ENCODE measurements at regions not wholly inside any gene's neighbourhood (a gene's known extent, or its start where the extent isn't known, plus 50 kb on each side); places are given as distances from the start of the nearest gene placed in this dataset.
"Not testable (repeated sequence)": the region's sequence is repeated elsewhere in the genome, so short reads cannot be mapped to it uniquely, and the experiment has no call there.

- DNase-seq: no peak
Measured at GRCh38 chr4:122973465-122973864, 51.1 kb upstream of the NUDT6 start.

GRCh38 chr4:122976111-122976510 is 53.7 kb upstream of the NUDT6 start:
- no peak for DNase-seq

- DNase-seq: no peak
Measured at GRCh38 chr4:122977103-122977502, 54.7 kb upstream of the NUDT6 start.

- DNase-seq: no peak
Measured at GRCh38 chr4:122978109-122978508, 55.7 kb upstream of the NUDT6 start.

- DNase-seq: no peak
Measured at GRCh38 chr4:122978789-122979188, 56.4 kb upstream of the NUDT6 start.

- DNase-seq: no peak
Measured at GRCh38 chr4:122980860-122981259, 58.5 kb upstream of the NUDT6 start.

GRCh38 chr4:122988696-122989095 is 66.3 kb upstream of the NUDT6 start:
- DNase-seq: no peak

GRCh38 chr4:122990891-122991290 is 68.5 kb upstream of the NUDT6 start:
- DNase-seq: no peak

GRCh38 chr4:122992057-122992456 is 69.7 kb upstream of the NUDT6 start:
- DNase-seq: no peak

GRCh38 chr4:122992641-122993040 is 70.2 kb upstream of the NUDT6 start:
- DNase-seq: no peak

GRCh38 chr4:122996350-122996749 is 74.0 kb upstream of the NUDT6 start:
- no peak for DNase-seq

- DNase-seq: peak; percentile 37
Measured at GRCh38 chr4:122997463-122998101, 75.2 kb upstream of the NUDT6 start.

- DNase-seq: not testable (repeated sequence)
Measured at GRCh38 chr4:123004079-123004478, 81.7 kb upstream of the NUDT6 start.

- not testable (repeated sequence) for DNase-seq
Measured at GRCh38 chr4:123005126-123005525, 82.7 kb upstream of the NUDT6 start.

- no peak for DNase-seq
Measured at GRCh38 chr4:123007679-123008078, 85.3 kb upstream of the NUDT6 start.

- DNase-seq: not testable (repeated sequence)
Measured at GRCh38 chr4:123012416-123012815, 90.0 kb upstream of the NUDT6 start.

- no peak for DNase-seq
Measured at GRCh38 chr4:123014038-123014437, 91.6 kb upstream of the NUDT6 start.

- DNase-seq: no peak
Measured at GRCh38 chr4:123017078-123017477, 94.7 kb upstream of the NUDT6 start.

GRCh38 chr4:123017636-123018395 is 95.4 kb upstream of the NUDT6 start:
- no peak for DNase-seq

GRCh38 chr4:123018396-123018775 is 96.0 kb upstream of the NUDT6 start:
- DNase-seq: no peak

- DNase-seq: no peak
Measured at GRCh38 chr4:123020285-123020684, 97.9 kb upstream of the NUDT6 start.

- no peak for DNase-seq
Measured at GRCh38 chr4:123023647-123024046, 101.2 kb upstream of the NUDT6 start.

GRCh38 chr4:123024710-123025109 is 102.3 kb upstream of the NUDT6 start:
- no peak for DNase-seq

GRCh38 chr4:123025398-123025797 is 103.0 kb upstream of the NUDT6 start:
- DNase-seq: no peak

GRCh38 chr4:123026015-123026414 is 103.6 kb upstream of the NUDT6 start:
- DNase-seq: not testable (repeated sequence)

All from inflammatory macrophage treated with lipopolysaccharide for 4 hours (primary cell).